B cell (primary cell): ENCODE measurements at regions not wholly inside any gene's neighbourhood (a gene's known extent, or its start where the extent isn't known, plus 50 kb on each side); places are given as distances from the start of the nearest gene placed in this dataset.

Experiments
- ATAC-seq: fragments of 200-7000 bp; cut with Tn5 transposase; one replicate; pipeline ENCODE4 v1.10.0; 2021; ENCODE audit warnings: low read depth, mild to moderate bottlenecking, moderate number of reproducible peaks, moderate library complexity
- CTCF ChIA-PET: fragments of 350-600 bp; sonication (Branson Sonifier 250); formaldehyde crosslinking; loops from one replicate; lab custom pipeline; 2021; ENCODE audit warnings: antibody characterized with exemption, inconsistent platforms; lab: Charles Lee
- POLR2A ChIA-PET: fragments of 350-600 bp; sonication (Branson Sonifier 250); formaldehyde crosslinking; loops from one replicate; lab custom pipeline; 2021; ENCODE audit warnings: antibody characterized with exemption; lab: Charles Lee
- DNase-seq: peaks from one replicate; pipeline ENCODE4 v3.0.0; 2013
- H2AFZ ChIP-seq: 2 replicates; pipeline ENCODE4 v1.6.1; 2012; ENCODE audit warnings: mild to moderate bottlenecking, low read depth, low read length; ENCODE audit not compliant: insufficient read depth, poor library complexity, severe bottlenecking
- H3K27ac ChIP-seq, 2 donors: 1 replicate in 1 of 2; 2 replicates in 1 of 2; pipeline ENCODE4 v1.5.1; 2012 to 2013; ENCODE audit warnings: low read length in 2 of 2, mild to moderate bottlenecking in 2 of 2, moderate library complexity in 1 of 2
- H3K27me3 ChIP-seq, 4 experiments: fragments of 200-600 bp in 1 of 4; sonication (generic) in 1 of 4; replicated peaks in 1 of 4; 1 replicate in 2 of 4; 2 replicates in 2 of 4; pipeline versions ENCODE4 v1.6.1 to v1.7.0; 2013 to 2016; ENCODE audit warnings: low read length in 3 of 4, mild to moderate bottlenecking in 2 of 4, mixed read lengths in 1 of 4, moderate library complexity in 1 of 4; ENCODE audit not compliant: insufficient read depth in 4 of 4, control insufficient read depth in 3 of 4; ENCODE audit errors: control extremely low read depth in 1 of 4
- H3K36me3 ChIP-seq, 2 experiments: replicated peaks in 1 of 2; 1 replicate in 1 of 2; 2 replicates in 1 of 2; pipeline versions ENCODE4 v1.6.1 to v1.7.1; 2013; ENCODE audit warnings: low read length in 1 of 2; ENCODE audit not compliant: insufficient read depth in 2 of 2, control insufficient read depth in 1 of 2; ENCODE audit errors: control extremely low read depth in 1 of 2, extremely low read depth in 1 of 2
- H3K4me1 ChIP-seq, 2 donors: fragments of 200-600 bp in 1 of 2; sonication (generic) in 1 of 2; 1 replicate in 1 of 2; 2 replicates in 1 of 2; pipeline versions ENCODE4 v1.5.1 to v1.6.1; 2013 to 2017; ENCODE audit warnings: low read length in 2 of 2; ENCODE audit not compliant: control insufficient read depth in 2 of 2, insufficient read depth in 2 of 2
- H3K4me2 ChIP-seq: replicated peaks from 2 replicates; pipeline ENCODE3; 2012; ENCODE audit warnings: mild to moderate bottlenecking, low read depth, low read length; ENCODE audit not compliant: poor library complexity, severe bottlenecking
- H3K4me3 ChIP-seq, 5 experiments: fragments of 200-600 bp in 1 of 5; sonication (generic) in 1 of 5; 1 replicate in 3 of 5; 2 replicates in 2 of 5; pipeline versions ENCODE4 v1.5.1 to v1.7.0; 2011 to 2016; ENCODE audit warnings: low read length in 4 of 5, mild to moderate bottlenecking in 4 of 5, low read depth in 2 of 5, control low read depth in 1 of 5, moderate library complexity in 1 of 5; ENCODE audit not compliant: insufficient read depth in 1 of 5; ENCODE audit errors: control extremely low read depth in 1 of 5, extremely low read depth in 1 of 5
- H3K79me2 ChIP-seq: fragments of 200-600 bp; sonication (generic); one replicate; pipeline ENCODE4 v1.6.0; 2016; ENCODE audit warnings: low read length; ENCODE audit not compliant: control insufficient read depth, insufficient read depth
- H3K9ac ChIP-seq: fragments of 200-600 bp; sonication (generic); 2 replicates; pipeline ENCODE4 v1.6.1; 2017; ENCODE audit warnings: mild to moderate bottlenecking, low read length, moderate library complexity
- H3K9me3 ChIP-seq, 3 donors: one replicate each; pipeline versions ENCODE4 v1.6.1 to v1.7.1; 2013; ENCODE audit warnings: low read length in 2 of 3; ENCODE audit not compliant: control insufficient read depth in 2 of 3, insufficient read depth in 1 of 3; ENCODE audit errors: control extremely low read depth in 1 of 3
- H4K20me1 ChIP-seq: 2 replicates; pipeline ENCODE4 v1.6.0; 2012; ENCODE audit warnings: mild to moderate bottlenecking, low read length; ENCODE audit not compliant: insufficient read depth, control insufficient read depth, poor library complexity, severe bottlenecking
- H3K27ac Mint-ChIP-seq: one replicate; pipeline ENCODE4 v1.8.0; 2021; ENCODE audit warnings: mixed read lengths
- H3K27me3 Mint-ChIP-seq: one replicate; pipeline ENCODE4 v1.8.0; 2021; ENCODE audit warnings: mixed read lengths
- H3K4me1 Mint-ChIP-seq: one replicate; pipeline ENCODE4 v1.8.0; 2021; ENCODE audit warnings: mixed read lengths
- H3K4me3 Mint-ChIP-seq: one replicate; pipeline ENCODE4 v1.8.0; 2021; ENCODE audit warnings: mixed read lengths
- H3K9me3 Mint-ChIP-seq: one replicate; pipeline ENCODE4 v1.8.0; 2022; ENCODE audit warnings: mixed read lengths; ENCODE audit not compliant: insufficient read depth
- CTCF ChIP-seq: fragments of 200-600 bp; IDR thresholded peaks from one replicate; pipeline ENCODE4 v1.8.0; 2022; ENCODE audit warnings: antibody characterized with exemption, mild to moderate bottlenecking
- EZH2 ChIP-seq: IDR thresholded peaks from 2 replicates; pipeline ENCODE4 v1.6.1; 2012; ENCODE audit warnings: borderline replicate concordance, low read depth, mild to moderate bottlenecking, moderate library complexity, low read length; ENCODE audit not compliant: insufficient read depth, poor library complexity, severe bottlenecking
- WGBS: methylation state at CpG from one replicate; pipeline ENCODE4 v1.1.5; 2013; ENCODE audit warnings: missing lambda C conversion rate; ENCODE audit not compliant: insufficient coverage; 5-methylcytosine and 5-hydroxymethylcytosine counted together
- intact Hi-C: fragments of 100-400 bp; cut with micrococcal nuclease; formaldehyde crosslinking; loops from one replicate; pipeline ENCODE4 v1.10.0; 2022

- Mint-ChIP-seq H3K27me3 (peaks cover 3% of the 10 kb centered on the region), H3K9me3 (no peaks in the 10 kb centered on the region), H3K27ac (no peak overlapping the region), H3K4me3 (no peak overlapping the region), H3K4me1 (no peaks in the 10 kb centered on the region)
- no peaks in the 10 kb centered on the region for H3K27me3 ChIP-seq
- ChIA-PET POLR2A (no interaction called here), CTCF (no interaction called here)
- ATAC-seq (no peak), DNase-seq (no peak)
- H4K20me1 ChIP-seq, result no peaks in the 10 kb centered on the region
- H3K27ac ChIP-seq, result no peak overlapping the region
- no peaks in the 10 kb centered on the region for H3K9me3 ChIP-seq
- H3K36me3 ChIP-seq, result no peaks in the 10 kb centered on the region
- H3K4me1 ChIP-seq, result no peaks in the 10 kb centered on the region
- WGBS, result 64% methylated on average over 1 of the region's 1 CpG
- H2AFZ ChIP-seq, result no peak overlapping the region
- no peak overlapping the region for H3K9ac ChIP-seq
- intact Hi-C loops, result no loop called here
- H3K4me3 ChIP-seq, result no peak overlapping the region
- H3K4me2 ChIP-seq, result no peak overlapping the region
- TF ChIP-seq EZH2 (no peak), CTCF (no peak)
- no peaks in the 10 kb centered on the region for H3K79me2 ChIP-seq
Observed at GRCh38 chr10:10618139-10618538, 399.5 kb upstream of the CELF2 start.

GRCh38 chr10:10623958-10624566 is 393.6 kb upstream of the CELF2 start:
- no peak overlapping the region for H3K27ac Mint-ChIP-seq
- H3K27me3 ChIP-seq, result no peaks in the 10 kb centered on the region
- TF ChIP-seq EZH2 (no peak), CTCF (no peak)
- H3K79me2 ChIP-seq, result no peaks in the 10 kb centered on the region
- no peaks in the 10 kb centered on the region for H4K20me1 ChIP-seq
- H3K4me3 ChIP-seq, result no peak overlapping the region
- H3K27me3 Mint-ChIP-seq, result no peaks in the 10 kb centered on the region
- H3K27ac ChIP-seq, result no peak overlapping the region
- POLR2A ChIA-PET, result no interaction called here
- no peaks in the 10 kb centered on the region for H3K36me3 ChIP-seq
- no peaks in the 10 kb centered on the region for H3K4me1 Mint-ChIP-seq
- H3K9me3 Mint-ChIP-seq, result no peaks in the 10 kb centered on the region
- intact Hi-C loops, result no loop called here
- no peak overlapping the region for H2AFZ ChIP-seq
- ATAC-seq (no peak), DNase-seq (no peak)
- H3K4me3 Mint-ChIP-seq, result no peak overlapping the region
- H3K9ac ChIP-seq, result no peak overlapping the region
- no peak overlapping the region for H3K4me2 ChIP-seq
- no peaks in the 10 kb centered on the region for H3K4me1 ChIP-seq
- 89% methylated on average over 6 of the region's 6 CpGs for WGBS
- no peaks in the 10 kb centered on the region for H3K9me3 ChIP-seq
- CTCF ChIA-PET, result no interaction called here
